ENCODE measurements at regions not wholly inside any gene's neighbourhood (a gene's known extent, or its start where the extent isn't known, plus 50 kb on each side); places are given as distances from the start of the nearest gene placed in this dataset. TPM values are rescaled to one million over a fixed set of nuclear protein-coding genes. Genes with fewer than 3 reads are reported as not detected.

DNA sequence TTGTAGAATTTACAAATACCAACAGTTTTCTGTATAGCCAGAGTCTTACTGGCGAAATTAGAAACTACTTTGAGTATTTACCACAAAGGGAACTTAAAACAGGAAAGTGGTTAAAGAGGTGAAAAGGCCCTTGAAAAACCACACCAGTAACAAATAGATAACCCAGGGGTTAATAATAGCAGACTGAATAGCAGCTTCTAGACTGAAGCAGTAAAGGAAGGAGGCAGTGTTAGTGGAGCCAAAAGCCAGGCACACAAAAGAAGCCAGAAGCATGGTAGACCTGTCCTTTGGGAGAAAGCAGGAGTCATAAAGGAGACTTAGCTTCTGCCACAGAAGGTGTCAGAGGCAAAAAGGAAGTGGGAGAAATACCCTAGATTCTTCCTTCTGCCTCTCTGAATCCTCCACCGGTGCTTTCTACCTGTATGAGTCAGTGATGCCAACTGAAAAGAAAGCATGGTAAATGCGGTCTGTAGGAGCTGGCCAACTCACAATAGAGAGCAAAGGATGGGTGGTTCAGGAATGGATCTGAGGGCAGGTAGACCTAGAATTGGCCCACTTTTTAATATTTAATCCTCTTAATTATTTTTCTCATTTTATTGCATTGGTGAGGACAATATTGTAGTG is 97.3 kb downstream of the ARL6IP6 start:
- DNase-seq (ENCODE audit: low read depth in 2 of 3, low spot score in 2 of 3), result no peak

DNA sequence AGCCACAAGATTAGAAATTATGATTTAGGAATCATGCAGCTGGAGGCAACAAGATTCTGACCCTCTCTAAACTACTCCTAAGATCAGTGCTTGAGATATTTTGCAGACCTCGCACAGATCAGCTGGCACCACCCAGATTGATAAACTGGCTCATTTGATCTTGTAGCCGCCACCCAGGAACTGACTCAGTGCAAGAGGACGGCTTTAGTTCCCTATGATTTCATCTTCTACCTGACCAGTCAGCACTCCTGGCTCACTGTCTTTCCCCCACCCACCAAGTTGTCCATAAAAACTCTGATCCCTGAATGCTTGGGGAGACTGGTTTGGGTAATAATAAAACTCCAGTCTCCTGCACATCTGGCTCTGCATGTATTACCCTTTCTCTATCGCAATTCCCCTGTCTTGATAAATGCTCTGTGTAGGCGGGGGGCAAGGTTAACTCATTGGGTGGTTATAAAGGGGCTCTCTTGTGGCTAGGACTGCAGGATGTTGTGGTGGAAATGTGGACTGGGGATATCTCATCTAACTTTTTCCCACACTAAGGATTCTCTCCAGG is 96.1 kb downstream of the ARL6IP6 start:
- no peak for DNase-seq (ENCODE audit: low read depth in 2 of 3, low spot score in 2 of 3)

DNA sequence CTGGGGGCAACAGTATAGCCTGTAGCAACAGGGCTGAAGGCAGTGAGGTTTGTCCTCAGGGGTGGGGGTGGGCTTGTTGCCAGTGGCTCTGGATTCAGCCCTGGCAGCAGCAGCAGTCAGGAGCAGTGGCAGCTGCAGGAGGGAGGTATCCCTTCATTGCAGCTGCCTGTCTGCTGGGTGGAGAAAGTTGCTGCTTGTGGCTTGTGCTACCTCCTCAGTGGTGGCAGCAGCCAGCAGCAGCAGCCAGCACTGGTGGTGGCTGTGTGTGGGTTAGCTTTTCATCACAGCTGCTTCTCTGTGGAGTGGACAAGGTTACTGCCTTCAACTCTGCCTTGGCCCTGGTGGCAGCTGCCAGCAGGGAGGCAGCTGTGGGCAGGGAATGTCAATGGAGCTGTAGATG is 94.9 kb downstream of the ARL6IP6 start:
- no peak for DNase-seq (ENCODE audit: low read depth in 2 of 3, low spot score in 2 of 3)

Small RNA genes in the stretch of these regions (small RNA-seq; reads per million reads assigned to genes)
- gene AC009969.1 (not detected), gene AC079150.2 (not detected)

Data from hematopoietic multipotent progenitor cell (in vitro differentiated cells).